Neural progenitor cell (in vitro differentiated cells): ENCODE measurements at regions not wholly inside any gene's neighbourhood (a gene's known extent, or its start where the extent isn't known, plus 50 kb on each side); places are given as distances from the start of the nearest gene placed in this dataset.

Experiments used
- CTCF ChIP-seq: fragments of 200-600 bp; sonication (generic); IDR thresholded peaks from 2 replicates; pipeline ENCODE4 v1.5.1; 2017; ENCODE audit warnings: antibody characterized with exemption, mild to moderate bottlenecking
- EZH2 ChIP-seq: fragments of 200-600 bp; sonication (generic); IDR thresholded peaks from 2 replicates; pipeline ENCODE4 v1.6.1; 2017; ENCODE audit warnings: antibody characterized with exemption, mild to moderate bottlenecking, moderate library complexity

GRCh38 chr3:145752576-145752975 is 408.4 kb downstream of the PLOD2 start:
- TF ChIP-seq CTCF (no peak), EZH2 (no peak)
